BLaER1 treated with 17β-estradiol and CSF1 and Interleukin-3, amounts not matched to agents 10 nM and 100 nM (cell line): ENCODE measurements at regions not wholly inside any gene's neighbourhood (a gene's known extent, or its start where the extent isn't known, plus 50 kb on each side); places are given as distances from the start of the nearest gene placed in this dataset.

Experiments used
- H3K27ac ChIP-seq, 11 experiments: shearing (Covaris generic); formaldehyde crosslinking; 2 replicates each; pipeline ENCODE4 v1.8.1; 2022
- H3K27me3 ChIP-seq, 11 experiments: shearing (Covaris generic); formaldehyde crosslinking; 2 replicates each; pipeline ENCODE4 v1.8.1; 2022
- H3K36me3 ChIP-seq, 11 experiments: shearing (Covaris generic); formaldehyde crosslinking; 2 replicates each; pipeline ENCODE4 v1.8.1; 2022
- H3K4me1 ChIP-seq, 10 experiments: shearing (Covaris generic); formaldehyde crosslinking; 2 replicates each; pipeline ENCODE4 v1.8.1; 2022
- H3K4me2 ChIP-seq, 11 experiments: shearing (Covaris generic); formaldehyde crosslinking; 2 replicates each; pipeline ENCODE4 v1.8.1; 2022
- H3K4me3 ChIP-seq, 10 experiments: shearing (Covaris generic); formaldehyde crosslinking; 2 replicates each; pipeline ENCODE4 v1.8.1; 2022
- H3K9ac ChIP-seq, 11 experiments: shearing (Covaris generic); formaldehyde crosslinking; 2 replicates each; pipeline ENCODE4 v1.8.1; 2022
- H3K9me3 ChIP-seq, 11 experiments: shearing (Covaris generic); formaldehyde crosslinking; replicated peaks in 1 of 11; 2 replicates each; pipeline ENCODE4 v1.8.1; 2022
- H4K20me1 ChIP-seq, 11 experiments: shearing (Covaris generic); formaldehyde crosslinking; 2 replicates each; pipeline ENCODE4 v1.8.1; 2022
- Cebpa-rat ChIP-seq, 11 experiments: shearing (Covaris generic); IDR thresholded peaks; 2 replicates each; pipeline ENCODE4 v1.8.1; 2022

GRCh38 chr3:73734211-73735089, 109.7 kb upstream of the PDZRN3 start:
- Histone ChIP-seq H4K20me1 (no peaks in the 10 kb centered on the region), H3K36me3 (no peaks in the 10 kb centered on the region), H3K4me1 (no peaks in the 10 kb centered on the region), H3K4me3 (no peak overlapping the region), H3K4me2 (no peak overlapping the region), H3K27me3 (no peaks in the 10 kb centered on the region), H3K9me3 (no peaks in the 10 kb centered on the region; a peak in 1 of 22 replicates), H3K9ac (no peak overlapping the region), H3K27ac (no peak overlapping the region)
- no peak for TF ChIP-seq Cebpa-rat (IDR thresholded peaks at IDR 0.05)

GRCh38 chr3:73733746-73734145, 109.0 kb upstream of the PDZRN3 start:
- H3K4me1 ChIP-seq, result no peaks in the 10 kb centered on the region
- no peak for TF ChIP-seq Cebpa-rat (IDR thresholded peaks at IDR 0.05)
- H3K36me3 ChIP-seq, result no peaks in the 10 kb centered on the region
- H3K9ac ChIP-seq, result no peak overlapping the region
- H3K4me2 ChIP-seq, result no peak overlapping the region
- no peaks in the 10 kb centered on the region for H4K20me1 ChIP-seq
- no peak overlapping the region for H3K27ac ChIP-seq
- no peaks in the 10 kb centered on the region; a peak in 1 of 22 replicates for H3K9me3 ChIP-seq
- no peak overlapping the region for H3K4me3 ChIP-seq
- no peaks in the 10 kb centered on the region for H3K27me3 ChIP-seq

GRCh38 chr3:73729969-73730440, 105.3 kb upstream of the PDZRN3 start:
- Histone ChIP-seq H3K4me3 (no peak overlapping the region), H4K20me1 (no peaks in the 10 kb centered on the region), H3K9me3 (no peaks in the 10 kb centered on the region; a peak in 1 of 22 replicates), H3K27me3 (no peaks in the 10 kb centered on the region), H3K9ac (no peak overlapping the region), H3K4me1 (no peaks in the 10 kb centered on the region), H3K4me2 (no peak overlapping the region), H3K27ac (no peak overlapping the region), H3K36me3 (no peaks in the 10 kb centered on the region)
- no peak for TF ChIP-seq Cebpa-rat (IDR thresholded peaks at IDR 0.05)

GRCh38 chr3:73727854-73728253, 103.1 kb upstream of the PDZRN3 start:
- no peak overlapping the region for H3K4me2 ChIP-seq
- no peak overlapping the region for H3K27ac ChIP-seq
- no peaks in the 10 kb centered on the region for H3K27me3 ChIP-seq
- H4K20me1 ChIP-seq, result no peaks in the 10 kb centered on the region
- no peak overlapping the region for H3K4me3 ChIP-seq
- H3K9me3 ChIP-seq, result no peaks in the 10 kb centered on the region; a peak in 1 of 22 replicates
- H3K36me3 ChIP-seq, result no peaks in the 10 kb centered on the region
- H3K9ac ChIP-seq, result no peak overlapping the region
- H3K4me1 ChIP-seq, result no peaks in the 10 kb centered on the region
- no peak for TF ChIP-seq Cebpa-rat (IDR thresholded peaks at IDR 0.05)

- H3K4me1 ChIP-seq, result no peaks in the 10 kb centered on the region
These were observed 102.5 kb upstream of the PDZRN3 start for GRCh38 chr3:73727117-73727821.

GRCh38 chr3:73723596-73723995, 98.9 kb upstream of the PDZRN3 start:
- Histone ChIP-seq H4K20me1 (no peaks in the 10 kb centered on the region), H3K27me3 (no peaks in the 10 kb centered on the region), H3K4me2 (no peak overlapping the region), H3K4me3 (no peak overlapping the region), H3K27ac (no peak overlapping the region), H3K9me3 (peaks cover 0 to 3% (median 0%) of the 10 kb centered on the region in 11 experiments; a peak in 2 of 22 replicates), H3K4me1 (peaks cover 0 to 4% (median 0%) of the 10 kb centered on the region in 10 experiments; a peak in 2 of 20 replicates), H3K9ac (no peak overlapping the region), H3K36me3 (no peaks in the 10 kb centered on the region)
- TF ChIP-seq Cebpa-rat (IDR thresholded peaks at IDR 0.05), result no peak

More at GRCh38 chr3:73727117-73727821, 102.5 kb upstream of the PDZRN3 start:
- Histone ChIP-seq H3K4me2 (no peak overlapping the region), H3K9me3 (no peaks in the 10 kb centered on the region; a peak in 2 of 22 replicates), H3K27ac (no peak overlapping the region), H3K9ac (no peak overlapping the region), H3K36me3 (no peaks in the 10 kb centered on the region), H4K20me1 (no peaks in the 10 kb centered on the region), H3K27me3 (no peaks in the 10 kb centered on the region), H3K4me3 (no peak overlapping the region)
- no peak for TF ChIP-seq Cebpa-rat (IDR thresholded peaks at IDR 0.05)

GRCh38 chr3:73719861-73720260, 95.1 kb upstream of the PDZRN3 start:
- Histone ChIP-seq H3K4me3 (no peak overlapping the region), H3K27ac (no peak overlapping the region), H3K9me3 (peaks cover 0 to 19% (median 11%) of the 10 kb centered on the region in 11 experiments; a peak in 11 of 22 replicates), H3K4me2 (peak overlapping the region in 4 of 11 experiments; percentile 2 to 11 (median 9); a peak in 2 of 22 replicates), H3K36me3 (no peaks in the 10 kb centered on the region), H4K20me1 (no peaks in the 10 kb centered on the region), H3K27me3 (no peaks in the 10 kb centered on the region), H3K4me1 (peaks cover 0 to 4% (median 0%) of the 10 kb centered on the region in 10 experiments; a peak in 2 of 20 replicates), H3K9ac (no peak overlapping the region)
- TF ChIP-seq Cebpa-rat (IDR thresholded peaks at IDR 0.05), result no peak

- H3K36me3 ChIP-seq, result no peaks in the 10 kb centered on the region
- H3K27me3 ChIP-seq, result no peaks in the 10 kb centered on the region
- no peak overlapping the region for H3K4me3 ChIP-seq
- peaks cover 0 to 19% (median 11%) of the 10 kb centered on the region in 11 experiments; a peak in 11 of 22 replicates for H3K9me3 ChIP-seq
- H3K4me2 ChIP-seq, result peak overlapping the region in 3 of 11 experiments; percentile 2 to 11 (median 10); a peak in 2 of 22 replicates
- no peaks in the 10 kb centered on the region for H4K20me1 ChIP-seq
- H3K9ac ChIP-seq, result no peak overlapping the region
- TF ChIP-seq Cebpa-rat (IDR thresholded peaks at IDR 0.05), result no peak
- H3K27ac ChIP-seq, result no peak overlapping the region
- H3K4me1 ChIP-seq, result peaks cover 0 to 4% (median 0%) of the 10 kb centered on the region in 10 experiments; a peak in 2 of 20 replicates
These were observed 94.7 kb upstream of the PDZRN3 start for GRCh38 chr3:73719413-73719851.
